ENCODE measurements at regions not wholly inside any gene's neighbourhood (a gene's known extent, or its start where the extent isn't known, plus 50 kb on each side); places are given as distances from the start of the nearest gene placed in this dataset.

DNA sequence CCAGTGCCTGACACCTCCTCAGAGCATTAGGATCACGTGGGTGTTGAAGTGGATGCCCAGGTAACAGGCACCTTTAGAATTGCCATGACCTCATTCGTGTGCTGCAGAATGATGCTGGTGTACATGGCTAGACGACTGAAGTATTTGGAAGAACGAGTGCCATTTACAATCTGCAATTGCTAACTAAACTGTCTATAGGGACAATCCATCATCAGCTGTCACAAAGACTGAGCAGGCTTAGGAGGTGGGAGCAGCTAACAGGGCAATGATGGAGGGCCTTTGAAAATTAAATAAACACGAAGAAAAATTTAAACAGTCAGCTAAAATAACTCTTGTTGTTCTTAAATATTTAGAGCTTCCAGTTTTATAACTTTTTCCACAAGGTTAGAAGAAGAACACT, 375.8 kb downstream of the GADD45G start:
- DNase-seq = peak in 2 of 3 experiments; percentile 52 to 64

DNA sequence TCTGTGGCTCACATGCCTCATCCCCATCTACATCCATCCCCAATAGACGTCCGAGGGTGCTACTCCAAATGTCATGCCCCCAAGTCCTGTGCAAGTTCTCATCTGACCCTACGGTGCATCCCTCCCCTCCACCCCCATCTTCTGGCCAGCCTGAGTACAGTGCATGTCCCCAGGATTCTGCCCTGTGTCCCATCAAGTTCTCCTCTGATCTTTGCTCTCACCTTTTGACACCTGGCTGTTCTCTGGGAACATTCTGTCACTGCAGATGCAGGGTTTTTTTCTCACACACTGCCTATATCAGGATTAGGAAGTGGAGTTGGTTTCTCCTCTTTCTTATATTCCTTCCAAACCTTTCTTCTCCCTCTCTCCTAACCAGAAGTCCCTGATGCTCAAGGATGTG, 377.2 kb downstream of the GADD45G start:
- DNase-seq = no peak

DNA sequence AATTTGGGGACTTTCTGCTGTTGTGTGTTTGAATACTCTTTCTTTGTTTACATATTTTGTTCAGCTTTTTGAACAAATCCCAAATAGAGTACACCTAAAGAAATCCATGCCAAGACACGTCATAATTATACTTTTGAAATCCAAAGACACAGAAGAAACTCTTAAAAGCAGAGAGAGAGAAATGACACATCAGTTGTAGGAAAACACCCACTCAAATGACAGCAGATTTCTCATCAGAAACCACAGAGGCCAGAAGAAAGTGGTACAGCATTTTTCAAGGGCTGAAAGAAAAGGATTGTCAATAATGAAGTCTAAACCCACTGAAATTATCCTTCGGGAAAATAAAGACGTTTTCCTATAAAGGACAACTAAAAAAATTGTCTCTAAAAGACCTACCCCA, 378.6 kb downstream of the GADD45G start:
- DNase-seq = no peak

DNA sequence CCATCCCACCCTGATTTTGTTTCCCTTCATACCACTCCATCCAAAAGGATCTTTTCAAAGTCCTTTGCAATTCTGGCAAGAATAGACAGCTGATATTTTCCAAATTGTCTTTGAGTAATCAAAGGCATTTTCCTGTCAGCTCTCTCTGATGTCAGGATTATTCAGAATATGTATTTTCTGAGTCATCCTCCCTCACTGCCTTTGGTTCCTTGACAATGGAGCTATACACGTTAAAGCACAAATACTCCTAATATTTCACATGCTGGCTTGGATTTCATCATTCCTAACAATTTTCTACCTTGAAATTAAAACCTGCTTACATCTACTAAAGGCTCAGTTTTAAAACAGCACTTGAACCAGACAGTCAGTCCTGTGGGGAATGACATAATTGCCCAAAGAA, 379.4 kb downstream of the GADD45G start:
- DNase-seq = no peak

DNA sequence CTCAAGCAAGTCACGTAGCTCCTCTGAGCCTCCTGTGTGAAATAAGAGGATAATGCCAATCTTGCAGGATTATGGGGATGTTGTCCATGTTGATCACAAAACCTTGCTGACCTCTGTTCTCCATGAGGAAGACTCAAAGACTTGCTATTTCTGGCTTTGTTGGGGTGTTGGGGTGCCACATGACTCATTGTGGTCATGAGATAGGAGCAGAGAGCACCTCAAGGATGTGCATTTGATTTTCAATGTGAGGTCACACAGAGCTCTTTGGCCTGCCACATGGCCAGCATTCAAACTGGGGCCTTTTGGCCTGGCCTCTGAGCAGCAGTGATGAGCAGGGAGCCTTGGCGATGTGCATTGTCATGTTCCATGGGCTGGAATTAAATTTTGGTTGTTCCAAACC, 380.3 kb downstream of the GADD45G start:
- no peak for DNase-seq

DNA sequence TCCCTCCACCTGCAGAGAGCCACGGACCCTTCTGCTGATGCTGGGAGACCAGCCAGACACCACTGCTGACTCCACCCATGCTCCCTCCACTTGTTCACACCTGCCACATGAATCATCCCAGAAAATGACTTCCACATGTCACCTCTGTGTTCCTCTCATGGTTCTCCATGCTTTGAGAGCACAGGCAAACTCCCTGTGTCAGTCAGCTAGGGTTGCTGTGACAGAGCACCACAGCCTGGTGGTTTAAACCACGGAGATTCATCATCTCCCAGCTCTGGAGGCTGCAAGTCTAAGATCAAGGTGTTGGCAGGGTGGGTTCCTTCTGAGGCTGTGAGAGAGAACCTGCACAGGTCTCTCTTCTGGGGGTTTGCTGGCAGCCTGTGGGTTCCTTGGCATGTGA, 381.4 kb downstream of the GADD45G start:
- no peak for DNase-seq

- no peak for DNase-seq
These were observed 383.6 kb downstream of the GADD45G start for GRCh38 chr9:89988458-89988857.

- DNase-seq = no peak
These were observed 386.5 kb downstream of the GADD45G start for GRCh38 chr9:89991204-89991790.

DNA sequence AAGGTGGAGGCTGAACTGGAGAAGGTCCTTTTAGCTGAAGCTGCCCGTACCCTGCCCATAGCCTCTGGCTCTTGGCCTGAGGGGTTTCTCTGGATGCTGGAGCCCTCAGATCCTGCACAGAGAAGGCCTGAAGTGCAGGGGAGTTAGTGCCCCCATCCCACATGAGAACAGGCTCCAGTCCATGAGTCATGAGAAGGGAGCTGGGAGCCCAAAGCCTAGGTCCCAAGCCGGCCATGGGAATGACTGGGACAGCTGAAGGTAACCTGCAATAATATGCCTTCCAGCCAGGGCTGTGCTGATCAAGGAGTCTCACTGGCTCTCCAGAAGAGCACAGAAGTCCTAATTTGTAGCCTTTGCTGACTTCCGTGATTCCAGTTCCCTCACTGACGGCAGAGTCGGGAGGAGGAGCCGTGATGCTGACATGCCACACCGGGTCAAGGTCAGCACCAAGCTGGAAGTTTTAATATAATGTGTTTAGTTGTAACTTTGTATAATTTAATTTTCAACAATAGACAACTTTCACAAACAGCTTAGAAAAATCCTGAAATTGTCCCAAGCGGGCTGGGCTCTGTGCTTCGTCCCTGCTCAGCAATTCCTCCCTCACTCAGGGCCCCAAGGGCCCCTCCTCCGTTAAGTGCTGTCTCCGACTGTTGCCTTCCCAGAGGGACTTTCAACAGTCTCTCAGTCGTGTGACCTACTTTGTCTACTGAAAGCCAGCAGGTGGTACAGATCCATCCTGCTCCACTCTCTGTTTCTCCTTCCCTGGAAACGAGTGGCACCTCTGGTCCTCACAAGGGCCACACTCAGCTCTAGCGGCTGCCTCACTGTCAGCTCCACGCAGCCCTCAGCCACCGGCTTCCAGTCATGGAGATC, 387.8 kb downstream of the GADD45G start:
- DNase-seq = peak in 1 of 3 experiments; percentile 67

DNA sequence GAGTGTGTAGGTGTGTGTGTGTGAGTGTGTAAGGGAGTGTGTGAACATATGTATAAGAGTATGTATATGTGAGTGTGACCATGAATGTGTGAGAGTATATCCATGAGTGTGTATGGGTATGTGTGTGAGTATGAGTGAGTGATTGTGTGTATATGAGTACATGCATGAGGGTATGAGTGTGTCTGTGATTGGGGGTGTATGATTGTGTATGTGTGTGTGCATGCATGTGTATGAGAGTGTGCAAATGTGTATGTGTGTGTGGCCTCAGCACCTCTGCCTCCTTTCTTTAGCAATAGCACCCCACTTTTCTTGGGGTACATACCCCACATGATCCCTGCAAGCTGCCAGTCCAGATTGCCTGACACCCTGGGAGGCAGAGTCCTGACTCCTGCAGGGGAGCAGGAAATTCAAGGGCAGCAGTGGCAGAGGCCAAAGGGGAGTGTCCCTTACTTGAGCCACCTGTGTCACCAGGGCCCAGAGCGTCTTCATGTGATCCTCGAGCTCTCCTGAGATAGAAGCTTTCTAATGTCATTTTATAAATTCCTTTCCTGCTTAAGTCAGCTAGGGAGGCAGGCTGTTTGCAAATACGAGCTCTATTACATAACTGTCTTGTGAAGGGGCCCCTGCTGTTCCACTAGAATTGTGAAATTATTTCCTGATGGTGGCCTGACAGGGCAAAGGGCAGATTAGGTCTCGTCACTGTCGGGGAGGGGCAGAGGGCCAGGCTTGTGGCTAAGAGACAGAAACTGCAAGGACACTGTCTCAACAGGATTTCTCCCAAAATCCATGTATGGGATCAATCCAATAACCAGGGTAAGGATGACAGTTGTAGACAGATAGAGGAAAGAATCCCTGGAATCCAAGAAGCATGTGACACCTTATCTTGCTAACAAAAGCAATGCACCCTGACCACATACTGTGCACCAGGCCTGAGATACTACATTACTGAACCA, 389.1 kb downstream of the GADD45G start:
- peak in 2 of 3 experiments; percentile 25 to 59 for DNase-seq

GRCh38 chr9:89994988-89995613, 390.3 kb downstream of the GADD45G start:
- peak in 1 of 3 experiments; percentile 11 for DNase-seq

DNA sequence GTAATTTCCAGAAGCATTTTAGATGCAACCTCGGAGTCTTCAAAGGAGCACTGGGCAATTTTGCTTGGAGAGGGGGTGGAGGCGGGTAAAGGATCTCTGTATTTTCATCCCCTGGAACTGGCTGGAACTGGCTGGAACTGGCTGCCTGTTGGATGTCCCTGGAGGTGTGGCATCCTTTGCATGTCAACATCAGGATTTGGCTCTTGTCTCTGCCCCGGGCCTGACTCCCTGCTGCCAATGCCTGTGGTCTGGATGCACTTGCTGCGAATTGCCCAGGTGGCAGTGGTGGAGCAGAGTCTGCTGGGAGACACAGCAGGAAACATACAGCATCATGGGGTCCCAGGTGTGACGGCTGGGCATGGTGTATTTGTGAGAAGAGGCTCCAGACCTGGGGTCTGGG, 391.3 kb downstream of the GADD45G start:
- DNase-seq = peak in 1 of 3 experiments; percentile 62

DNA sequence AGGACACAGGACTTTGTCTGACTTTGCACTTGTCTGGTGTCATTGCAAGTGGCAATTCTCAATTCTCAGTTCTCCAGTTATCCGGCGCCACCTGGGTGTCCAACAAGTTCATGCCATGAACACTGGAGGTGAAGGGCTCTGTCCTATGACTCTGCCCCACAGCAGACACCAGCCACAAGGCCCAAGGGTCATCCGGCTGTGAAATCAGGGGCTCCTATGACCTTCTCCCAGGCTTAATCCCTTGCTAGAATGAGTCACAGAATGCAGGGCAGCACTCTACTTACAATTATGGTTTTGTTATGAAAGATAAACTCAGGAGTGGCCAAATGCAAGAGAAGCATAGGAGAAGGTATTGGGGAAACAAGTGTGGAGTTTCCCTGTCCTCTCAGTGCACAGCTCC, 392.0 kb downstream of the GADD45G start:
- DNase-seq = peak in 1 of 3 experiments; percentile 30

DNA sequence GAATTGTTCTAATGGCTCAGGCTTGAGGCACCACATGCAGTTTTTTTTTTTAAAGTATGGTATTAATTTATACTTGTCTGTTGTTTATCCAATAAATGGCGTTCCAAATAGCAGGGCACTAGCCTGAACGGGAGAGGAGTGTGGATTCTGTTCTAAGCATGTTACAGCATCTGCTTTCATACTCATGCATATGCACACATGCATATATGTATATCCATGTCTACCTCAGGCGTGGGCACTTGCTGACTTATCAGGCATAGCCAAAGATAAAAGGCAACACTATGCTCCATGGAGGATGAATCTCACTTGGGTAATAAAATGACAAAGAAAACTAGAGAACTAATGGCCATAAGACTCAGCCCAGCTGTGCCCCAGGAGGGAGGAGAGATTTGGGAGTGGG, 393.8 kb downstream of the GADD45G start:
- DNase-seq = no peak

GRCh38 chr9:89999176-89999533, 394.3 kb downstream of the GADD45G start:
- peak in 2 of 3 experiments; percentile 65 to 74 for DNase-seq

DNA sequence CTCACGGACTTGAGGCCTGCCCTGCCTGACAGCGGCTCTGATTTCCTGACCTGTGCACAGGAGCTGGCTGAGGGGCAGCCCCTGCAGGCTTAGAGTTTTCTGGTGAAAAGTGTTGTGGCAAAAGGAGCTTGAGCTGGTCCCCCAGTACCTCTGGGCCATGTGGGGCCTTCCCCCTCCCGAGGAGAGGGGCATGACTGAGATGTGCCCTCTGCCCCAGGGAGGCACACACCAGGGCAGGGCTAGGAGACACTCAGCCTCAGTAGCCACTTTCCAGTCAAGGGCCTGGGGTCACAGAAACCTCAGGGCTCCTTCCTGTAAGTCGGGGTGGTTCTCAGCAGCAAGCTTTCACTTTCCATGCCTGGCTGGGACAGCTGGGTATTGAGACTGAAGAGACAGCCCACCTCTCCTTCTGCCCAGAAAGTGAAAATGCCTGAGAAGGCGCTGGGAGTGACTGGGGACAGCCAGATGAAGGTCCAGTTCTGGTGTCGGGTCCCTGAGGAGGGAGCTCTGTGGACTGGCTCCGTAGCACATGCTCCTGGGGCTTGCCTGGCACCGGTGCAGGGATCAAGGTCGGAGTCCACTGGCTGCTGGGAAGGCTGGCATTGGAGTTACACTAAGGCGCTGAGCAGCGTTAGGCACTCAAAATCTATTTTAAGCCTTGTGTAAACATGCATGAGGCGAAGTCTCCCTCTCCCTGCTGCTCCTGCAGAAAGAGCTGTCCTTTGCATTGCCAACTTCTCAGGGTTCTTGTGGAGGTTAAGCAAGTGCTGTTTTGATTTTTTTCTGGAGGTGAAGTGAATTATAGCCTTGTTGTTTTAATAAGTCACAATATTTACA, 394.9 kb downstream of the GADD45G start:
- DNase-seq = peak; percentile 85 to 97 (median 86)

DNA sequence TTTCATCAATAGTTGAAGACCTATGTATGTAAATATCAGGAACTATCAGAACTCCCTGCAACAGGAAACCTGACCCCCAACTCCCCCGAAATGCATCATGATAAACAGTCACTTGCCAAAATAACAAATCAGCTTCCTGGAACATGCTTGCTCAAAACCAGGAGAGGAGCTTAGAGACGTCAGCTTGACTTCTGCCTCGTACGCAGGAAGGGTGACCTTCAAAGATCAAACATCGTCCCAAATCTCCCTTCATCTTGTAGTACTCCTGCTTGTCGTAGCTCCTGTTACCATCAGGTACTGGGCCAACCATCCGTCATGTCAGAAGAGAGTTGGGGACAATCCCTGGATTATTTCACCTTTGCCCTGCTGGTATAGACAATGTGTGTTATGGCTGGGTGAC, 396.1 kb downstream of the GADD45G start:
- peak in 2 of 3 experiments; percentile 12 to 57 for DNase-seq

- DNase-seq = peak; percentile 35 to 71 (median 44)
These were observed 396.9 kb downstream of the GADD45G start for GRCh38 chr9:90001747-90002146.

DNA sequence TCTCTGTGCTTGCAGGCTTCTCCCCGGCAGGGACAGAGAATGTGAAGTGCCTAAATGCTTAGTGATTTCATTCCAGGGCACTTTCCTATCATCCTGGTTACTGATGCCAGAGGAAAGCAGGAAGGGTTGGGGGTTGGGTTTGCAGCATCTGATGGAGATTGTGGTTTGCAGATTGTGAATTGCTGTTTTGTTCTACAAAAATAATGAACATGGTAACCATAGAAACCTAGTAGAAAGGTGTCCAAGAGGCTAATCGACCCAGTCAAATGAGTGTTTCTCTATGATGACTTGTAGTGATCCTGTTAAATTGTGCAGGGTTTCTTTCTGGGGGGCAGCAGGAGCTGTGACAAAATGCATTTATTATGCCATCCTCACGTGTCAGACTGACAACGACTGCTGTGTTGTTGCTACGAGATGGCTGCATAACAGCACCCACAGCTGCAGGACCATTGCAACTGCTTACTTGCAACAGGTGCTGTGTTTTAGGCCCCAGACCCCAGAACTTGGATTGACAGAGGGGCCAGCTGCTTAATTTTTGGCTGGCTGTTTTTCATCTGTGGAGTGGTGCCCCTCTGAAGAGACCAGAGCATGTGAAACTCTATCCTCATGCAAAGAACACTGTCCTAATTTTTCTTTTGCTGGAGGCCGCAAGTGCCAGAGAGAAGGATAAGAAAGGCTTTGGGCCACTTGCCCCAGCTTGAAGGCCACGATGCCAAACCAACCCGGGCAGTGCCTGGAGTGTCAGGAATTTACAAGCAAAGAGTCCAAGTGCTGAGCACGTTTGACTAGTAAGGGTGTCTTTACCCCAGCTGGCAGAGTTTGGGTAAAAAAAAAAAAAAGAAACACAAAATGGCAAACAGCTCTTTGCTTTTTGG, 397.8 kb downstream of the GADD45G start:
- peak; percentile 28 to 85 (median 68) for DNase-seq

GRCh38 chr9:90005388-90005787, 400.6 kb downstream of the GADD45G start:
- no peak for DNase-seq

Measured in NCI-H1417 (cell line).